Esophagus squamous epithelium (tissue), 4 donors: ENCODE measurements at regions not wholly inside any gene's neighbourhood (a gene's known extent, or its start where the extent isn't known, plus 50 kb on each side); places are given as distances from the start of the nearest gene placed in this dataset.

ENCODE experiments used
- POLR2A ChIP-seq, 4 donors: fragments of 450-650 bp; IDR thresholded peaks; one replicate each; pipeline ENCODE4 v1.6.1; 2017; ENCODE audit warnings: antibody characterized with exemption in 4 of 4, mild to moderate bottlenecking in 4 of 4, moderate library complexity in 3 of 4
- TF ChIP-seq, protein P1 (sequence below), 6 experiments: fragments of 450-650 bp in 4 of 6; fragments of 200-600 bp in 2 of 6; sonication (generic) in 2 of 6; IDR thresholded peaks; one replicate each; pipeline ENCODE4 v1.5.1; 2016 to 2019; ENCODE audit warnings: antibody characterized with exemption in 6 of 6, mild to moderate bottlenecking in 4 of 6, moderate library complexity in 4 of 6

DNA sequence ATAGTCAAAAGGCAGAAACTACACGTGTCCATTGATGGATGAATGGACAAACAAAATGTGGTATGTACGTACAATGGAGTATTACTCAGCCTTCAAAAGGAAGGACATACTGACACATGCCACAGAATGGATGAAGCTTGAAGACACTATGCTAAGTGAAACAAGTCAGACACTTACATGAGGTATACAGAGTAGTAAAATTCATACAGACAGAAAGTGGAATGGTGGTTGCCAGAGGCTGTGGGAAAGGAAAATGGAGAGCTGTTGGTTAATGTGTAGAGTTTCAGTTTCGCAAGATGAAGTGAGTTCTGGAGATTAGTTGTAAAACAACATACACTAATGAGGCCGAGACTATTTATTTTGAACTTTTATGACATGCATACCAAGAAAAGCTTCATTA lies 67.4 kb upstream of the EPB41L3 start:
- TF ChIP-seq, protein P1, sequence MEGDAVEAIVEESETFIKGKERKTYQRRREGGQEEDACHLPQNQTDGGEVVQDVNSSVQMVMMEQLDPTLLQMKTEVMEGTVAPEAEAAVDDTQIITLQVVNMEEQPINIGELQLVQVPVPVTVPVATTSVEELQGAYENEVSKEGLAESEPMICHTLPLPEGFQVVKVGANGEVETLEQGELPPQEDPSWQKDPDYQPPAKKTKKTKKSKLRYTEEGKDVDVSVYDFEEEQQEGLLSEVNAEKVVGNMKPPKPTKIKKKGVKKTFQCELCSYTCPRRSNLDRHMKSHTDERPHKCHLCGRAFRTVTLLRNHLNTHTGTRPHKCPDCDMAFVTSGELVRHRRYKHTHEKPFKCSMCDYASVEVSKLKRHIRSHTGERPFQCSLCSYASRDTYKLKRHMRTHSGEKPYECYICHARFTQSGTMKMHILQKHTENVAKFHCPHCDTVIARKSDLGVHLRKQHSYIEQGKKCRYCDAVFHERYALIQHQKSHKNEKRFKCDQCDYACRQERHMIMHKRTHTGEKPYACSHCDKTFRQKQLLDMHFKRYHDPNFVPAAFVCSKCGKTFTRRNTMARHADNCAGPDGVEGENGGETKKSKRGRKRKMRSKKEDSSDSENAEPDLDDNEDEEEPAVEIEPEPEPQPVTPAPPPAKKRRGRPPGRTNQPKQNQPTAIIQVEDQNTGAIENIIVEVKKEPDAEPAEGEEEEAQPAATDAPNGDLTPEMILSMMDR (IDR thresholded peaks at IDR 0.05) = no peak
- no peak for TF ChIP-seq POLR2A (IDR thresholded peaks at IDR 0.05)
